Occipital lobe (tissue), 1 donor: ENCODE measurements at regions not wholly inside any gene's neighbourhood (a gene's known extent, or its start where the extent isn't known, plus 50 kb on each side); places are given as distances from the start of the nearest gene placed in this dataset.
"Not testable (repeated sequence)": the region's sequence is repeated elsewhere in the genome, so short reads cannot be mapped to it uniquely, and the experiment has no call there.

Source experiments
- DNase-seq: peaks from one replicate; lab custom pipeline; 2025; lab: John Stamatoyannopoulos, UW

DNA sequence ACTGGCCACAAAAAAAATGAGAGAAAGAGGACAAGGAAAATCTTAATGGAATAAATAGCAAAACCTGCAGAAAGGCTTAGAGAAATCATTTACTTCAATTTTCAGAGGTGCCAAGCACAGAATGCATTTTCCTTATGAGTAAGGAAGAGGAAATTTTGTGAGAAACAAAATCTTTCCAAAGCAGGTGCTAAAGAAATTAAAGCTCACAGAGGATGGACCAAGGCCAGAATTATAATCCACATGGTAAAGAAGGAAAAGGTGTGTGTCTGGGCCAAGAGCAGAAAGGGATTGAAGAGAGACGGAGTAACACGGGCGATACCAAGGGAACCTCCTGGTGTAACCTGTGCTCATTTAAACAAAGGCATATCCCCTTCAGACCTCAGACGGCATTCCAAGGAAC is 340.0 kb upstream of the NFIA start:
- no peak for DNase-seq

DNA sequence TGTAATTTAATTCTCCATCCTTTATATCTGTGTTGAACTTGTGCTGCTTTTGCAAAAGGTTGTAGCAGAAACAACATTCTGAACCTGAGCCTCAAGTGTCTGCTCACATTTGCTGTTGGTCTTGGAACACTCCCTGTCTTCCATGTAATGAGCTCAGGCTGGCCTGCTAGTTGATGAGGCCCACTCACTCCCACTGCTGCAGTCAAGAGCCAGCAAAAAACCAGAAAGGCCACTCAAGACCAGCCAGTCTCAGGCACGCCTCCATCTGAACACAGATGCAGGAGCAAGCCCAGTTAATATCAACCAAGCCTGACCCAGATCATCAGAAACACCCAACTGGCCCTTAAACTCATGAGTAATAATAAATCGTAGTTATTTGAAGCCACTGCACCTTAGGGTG is 342.2 kb upstream of the NFIA start:
- no peak for DNase-seq

- DNase-seq: no peak
These were observed 342.6 kb upstream of the NFIA start for GRCh38 chr1:60739729-60740128.

- DNase-seq: no peak
These were observed 349.4 kb upstream of the NFIA start for GRCh38 chr1:60732977-60733401.

GRCh38 chr1:60731321-60731720 is 351.0 kb upstream of the NFIA start:
- DNase-seq: no peak

DNA sequence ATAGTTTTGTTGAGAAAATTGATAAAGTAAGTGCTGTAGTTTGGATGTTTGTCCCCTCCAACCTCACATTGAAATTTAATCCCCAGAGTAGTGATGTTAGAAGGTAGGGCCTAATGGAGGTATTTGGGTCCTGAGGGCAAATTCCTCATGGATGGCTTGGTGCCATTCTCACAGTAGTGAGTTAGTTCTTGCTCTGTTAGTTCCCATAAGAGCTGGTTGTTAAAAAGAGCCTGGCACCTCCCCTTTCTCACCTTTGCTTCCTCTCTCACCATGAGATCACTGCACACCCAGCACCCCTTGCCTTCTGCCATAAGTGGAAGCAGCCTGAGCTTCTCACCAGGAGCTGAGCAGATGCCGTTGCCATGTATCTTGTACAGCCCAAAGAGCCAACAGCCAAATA is 354.8 kb upstream of the NFIA start:
- no peak for DNase-seq

GRCh38 chr1:60716472-60716871 is 365.9 kb upstream of the NFIA start:
- no peak for DNase-seq

DNA sequence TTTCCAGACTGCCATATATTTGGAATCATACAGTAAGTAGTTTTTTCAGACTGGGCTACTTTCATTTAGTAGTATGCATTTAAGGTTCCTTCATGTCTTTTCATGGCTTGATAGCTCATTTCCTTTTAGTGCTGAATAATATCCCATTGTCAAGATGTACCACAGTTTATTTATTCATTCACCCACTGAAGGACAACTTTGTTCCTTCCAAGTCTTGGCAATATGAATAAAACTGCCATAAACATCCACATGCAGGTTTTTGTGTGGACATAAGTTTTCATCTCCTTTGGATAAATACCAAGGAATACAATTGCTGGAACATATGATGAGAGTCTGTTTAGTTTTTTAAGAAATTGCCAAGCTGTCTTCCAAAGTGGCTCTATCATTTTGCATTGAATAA is 366.4 kb upstream of the NFIA start:
- DNase-seq: no peak

GRCh38 chr1:60709426-60709825 is 372.9 kb upstream of the NFIA start:
- no peak for DNase-seq

- DNase-seq: no peak
These were observed 377.3 kb upstream of the NFIA start for GRCh38 chr1:60705026-60705425.

DNA sequence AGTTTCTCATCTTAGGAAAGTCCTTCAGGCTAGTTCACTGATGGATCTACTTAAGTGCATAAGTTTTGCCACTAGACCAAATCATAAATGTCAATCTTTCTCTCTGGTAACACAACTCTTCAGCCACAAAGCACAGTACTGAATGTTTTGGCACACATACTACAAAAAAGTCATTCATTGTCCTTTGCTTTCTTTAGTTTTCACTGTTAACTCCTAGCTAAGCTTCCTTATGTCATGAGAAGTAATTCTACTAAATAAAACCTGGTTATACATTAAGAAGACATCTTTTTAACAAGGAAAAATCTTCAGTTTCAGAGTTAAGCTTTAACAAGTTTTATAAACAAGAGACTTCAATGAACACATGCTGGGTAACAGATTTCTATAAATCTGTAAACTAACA is 379.2 kb upstream of the NFIA start:
- no peak for DNase-seq

- no peak for DNase-seq
These were observed 383.0 kb upstream of the NFIA start for GRCh38 chr1:60699325-60699724.

DNA sequence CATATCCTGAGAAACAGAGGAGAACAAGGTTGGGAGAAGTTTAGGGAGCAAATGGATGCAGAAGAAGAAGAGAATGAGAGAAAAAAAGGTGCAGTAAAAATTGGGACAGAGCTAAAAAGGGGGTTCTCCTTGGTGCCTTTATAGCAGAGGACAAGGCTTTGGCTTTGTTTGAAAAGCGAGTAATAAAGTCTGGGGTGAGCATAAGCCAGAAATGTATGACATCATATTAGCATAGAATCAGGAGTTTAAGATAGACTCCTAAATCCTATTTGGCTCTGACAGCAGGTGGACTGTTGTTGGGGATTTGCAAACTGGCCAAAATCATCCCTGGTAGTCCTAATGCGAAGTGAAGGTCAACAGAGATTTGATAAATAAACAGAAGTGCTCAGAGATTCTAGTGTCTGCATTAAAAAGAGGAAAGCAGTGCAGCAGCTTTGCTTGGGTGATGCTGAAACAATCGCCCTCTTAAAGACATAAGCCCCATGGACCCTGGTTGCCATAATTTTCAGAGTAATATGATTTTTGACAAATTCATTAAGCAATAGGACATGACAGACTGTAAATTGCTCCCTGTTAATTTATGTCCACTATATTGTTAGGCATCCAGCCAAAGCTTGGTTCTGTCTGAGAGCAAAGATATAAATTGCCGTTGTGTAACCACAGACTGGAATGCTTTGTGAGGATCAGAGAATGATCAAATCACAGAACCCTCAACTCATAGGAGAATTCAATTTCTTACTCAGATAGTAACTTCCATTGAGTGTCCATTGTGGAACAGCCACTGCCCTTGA is 385.0 kb upstream of the NFIA start:
- no peak for DNase-seq

DNA sequence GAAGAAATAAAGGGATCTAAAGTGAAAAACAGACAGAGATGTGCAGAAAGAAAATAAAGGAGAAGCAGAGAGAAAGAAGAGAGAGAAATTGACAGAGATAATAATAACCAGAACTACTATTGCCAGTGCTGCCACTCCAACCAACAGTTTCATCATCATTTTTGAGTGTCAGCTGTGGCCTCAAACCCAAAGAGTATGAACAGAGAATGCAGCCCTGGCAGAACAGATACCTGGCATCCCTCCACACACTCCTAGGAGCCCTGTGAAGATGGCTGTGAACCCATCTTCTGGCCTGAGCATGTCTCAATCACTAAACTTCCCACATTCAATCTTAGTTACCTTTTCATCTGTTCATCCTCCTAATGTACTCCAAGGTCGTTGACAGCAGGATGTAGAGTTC is 385.8 kb upstream of the NFIA start:
- no peak for DNase-seq

GRCh38 chr1:60695716-60696171 is 386.6 kb upstream of the NFIA start:
- no peak for DNase-seq

- no peak for DNase-seq
These were observed 387.4 kb upstream of the NFIA start for GRCh38 chr1:60694980-60695379.

GRCh38 chr1:60692031-60692430 is 390.3 kb upstream of the NFIA start:
- no peak for DNase-seq

- not testable (repeated sequence) for DNase-seq
These were observed 394.1 kb upstream of the NFIA start for GRCh38 chr1:60688221-60688620.

DNA sequence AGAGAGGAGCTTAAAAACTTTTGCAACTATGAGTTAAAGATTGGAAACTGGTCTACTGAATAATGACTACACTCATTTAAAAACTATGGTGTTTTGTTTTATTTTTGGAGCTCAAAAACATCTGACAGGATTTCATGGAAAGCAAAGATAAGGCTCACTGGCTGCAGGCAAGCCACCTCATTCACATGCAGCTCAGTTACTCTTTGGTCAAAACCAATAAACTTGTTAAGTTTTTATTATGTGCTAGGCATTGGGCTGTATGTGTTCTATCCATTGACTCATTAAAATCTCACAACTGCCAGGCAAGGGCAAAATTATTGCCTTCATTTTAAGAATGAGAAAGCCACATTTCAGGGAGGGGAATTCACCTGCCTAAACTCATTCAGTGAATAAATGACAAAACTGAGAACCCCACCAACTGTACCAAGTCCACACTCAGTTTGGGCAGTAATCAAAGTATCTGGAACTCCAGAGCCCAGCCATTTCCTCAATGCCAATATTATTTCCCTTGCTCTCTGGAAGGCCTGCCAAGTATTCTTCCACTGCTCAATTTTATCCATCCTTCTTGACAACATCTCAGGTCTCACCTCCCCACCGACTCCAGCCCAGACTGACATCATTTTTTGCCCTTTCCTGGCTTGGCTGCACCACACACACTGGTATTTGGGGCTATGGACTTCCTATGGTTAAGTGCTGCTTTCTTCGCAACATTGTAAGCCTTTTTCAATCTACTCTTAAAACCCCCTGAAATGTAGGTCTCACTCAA is 401.1 kb upstream of the NFIA start:
- no peak for DNase-seq

GRCh38 chr1:60679524-60680375 is 402.6 kb upstream of the NFIA start:
- no peak for DNase-seq

- no peak for DNase-seq
These were observed 403.6 kb upstream of the NFIA start for GRCh38 chr1:60678802-60679201.

- DNase-seq: no peak
These were observed 404.0 kb upstream of the NFIA start for GRCh38 chr1:60678391-60678790.
